Activated gamma-delta T cell treated with Interleukin-2 at 50 U/mL for 16 hours (primary cell): ENCODE measurements at regions not wholly inside any gene's neighbourhood (a gene's known extent, or its start where the extent isn't known, plus 50 kb on each side); places are given as distances from the start of the nearest gene placed in this dataset.
"Not testable (repeated sequence)": the region's sequence is repeated elsewhere in the genome, so short reads cannot be mapped to it uniquely, and the experiment has no call there.

Source experiments
- DNase-seq: peaks from one replicate; pipeline ENCODE4 v3.0.0-alpha.2; 2020

DNA sequence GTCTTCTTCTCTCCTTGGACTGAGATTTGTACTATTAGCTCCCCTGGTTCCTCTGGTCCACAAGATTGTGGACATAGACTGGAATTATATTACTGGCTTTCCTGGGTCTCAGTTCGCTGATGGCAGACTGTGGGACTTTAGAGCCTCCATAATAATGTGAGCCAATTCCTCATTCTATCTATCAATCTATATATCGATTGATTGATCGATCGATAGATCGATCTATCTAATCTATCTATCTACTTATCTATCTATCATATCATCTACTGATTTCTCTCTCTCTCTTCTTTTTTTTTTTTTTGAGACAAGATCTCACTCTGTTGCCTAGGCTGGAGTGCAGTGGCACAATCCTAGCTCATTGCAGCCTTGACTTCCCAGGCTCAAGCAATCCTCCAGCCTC lies 51.5 kb upstream of the DDR1 start:
- DNase-seq = no peak

GRCh38 chr6:30830438-30830837 lies 53.9 kb upstream of the DDR1 start:
- DNase-seq = no peak

- DNase-seq = no peak
Measured at GRCh38 chr6:30829639-30830255, 54.6 kb upstream of the DDR1 start.

- no peak for DNase-seq
Measured at GRCh38 chr6:30829033-30829432, 55.3 kb upstream of the DDR1 start.

DNA sequence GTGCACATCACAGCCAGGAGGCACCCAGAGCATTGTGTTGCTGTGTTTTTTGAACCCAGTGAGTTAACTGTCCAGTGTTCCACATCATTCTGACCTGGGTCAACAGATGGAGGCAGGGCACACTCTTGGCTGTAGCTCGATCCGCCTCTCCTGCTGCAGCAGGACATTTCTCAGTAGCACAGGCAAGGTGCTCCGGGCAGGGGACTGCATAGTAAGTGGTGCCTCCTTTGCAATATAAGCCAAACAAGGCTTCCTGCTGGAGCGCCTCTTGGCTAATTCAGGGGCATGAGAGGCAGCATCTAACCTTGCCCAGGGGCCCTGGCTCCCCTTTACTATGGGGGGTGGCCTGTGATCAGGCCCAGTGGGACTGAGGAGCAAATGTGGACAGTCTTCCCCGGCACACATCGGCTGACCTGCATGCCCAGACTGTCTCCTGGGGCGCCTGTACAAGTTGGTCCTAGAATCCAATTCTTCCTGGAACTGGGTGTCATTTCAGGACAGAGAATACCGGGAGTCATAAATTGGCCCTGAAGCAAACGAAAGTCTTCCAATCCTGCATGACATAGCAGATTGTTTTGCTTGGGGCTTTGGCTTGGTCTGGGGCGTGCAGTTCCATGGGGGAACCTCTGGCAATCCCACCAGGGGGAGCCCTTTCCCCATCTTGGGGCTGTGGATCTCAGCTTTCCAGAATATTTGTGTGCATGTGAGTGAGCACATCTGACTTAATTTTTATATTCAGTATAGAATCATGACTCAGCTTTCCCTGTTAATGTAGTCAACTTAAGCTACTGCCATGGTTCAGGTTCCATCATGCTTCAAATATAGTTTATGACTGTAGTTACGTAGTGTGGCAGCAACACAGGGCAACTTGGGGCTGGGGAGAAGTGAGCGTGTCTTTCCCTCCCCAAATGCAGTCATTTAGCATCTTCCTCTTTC lies 56.0 kb upstream of the DDR1 start:
- DNase-seq = peak; percentile 80

GRCh38 chr6:30826961-30827342 lies 57.4 kb upstream of the DDR1 start:
- no peak for DNase-seq

- DNase-seq = no peak
Measured at GRCh38 chr6:30824698-30825097, 59.6 kb upstream of the DDR1 start.

DNA sequence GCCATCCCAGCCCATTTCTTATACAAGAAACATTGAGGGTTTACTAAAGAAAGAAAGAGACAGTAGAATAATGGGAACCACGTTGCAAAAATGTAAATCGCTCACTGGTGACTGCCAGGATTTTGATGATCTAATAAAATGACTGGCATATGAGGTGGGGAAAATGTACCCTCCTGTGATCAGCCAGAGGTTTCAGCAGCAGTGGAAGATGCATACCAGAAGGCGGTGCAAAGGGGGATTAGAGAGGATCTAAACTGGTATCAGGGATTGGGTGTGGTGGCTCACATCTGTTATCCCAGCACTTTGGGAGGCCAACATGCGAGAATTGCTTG lies 60.8 kb upstream of the DDR1 start:
- DNase-seq = no peak

DNA sequence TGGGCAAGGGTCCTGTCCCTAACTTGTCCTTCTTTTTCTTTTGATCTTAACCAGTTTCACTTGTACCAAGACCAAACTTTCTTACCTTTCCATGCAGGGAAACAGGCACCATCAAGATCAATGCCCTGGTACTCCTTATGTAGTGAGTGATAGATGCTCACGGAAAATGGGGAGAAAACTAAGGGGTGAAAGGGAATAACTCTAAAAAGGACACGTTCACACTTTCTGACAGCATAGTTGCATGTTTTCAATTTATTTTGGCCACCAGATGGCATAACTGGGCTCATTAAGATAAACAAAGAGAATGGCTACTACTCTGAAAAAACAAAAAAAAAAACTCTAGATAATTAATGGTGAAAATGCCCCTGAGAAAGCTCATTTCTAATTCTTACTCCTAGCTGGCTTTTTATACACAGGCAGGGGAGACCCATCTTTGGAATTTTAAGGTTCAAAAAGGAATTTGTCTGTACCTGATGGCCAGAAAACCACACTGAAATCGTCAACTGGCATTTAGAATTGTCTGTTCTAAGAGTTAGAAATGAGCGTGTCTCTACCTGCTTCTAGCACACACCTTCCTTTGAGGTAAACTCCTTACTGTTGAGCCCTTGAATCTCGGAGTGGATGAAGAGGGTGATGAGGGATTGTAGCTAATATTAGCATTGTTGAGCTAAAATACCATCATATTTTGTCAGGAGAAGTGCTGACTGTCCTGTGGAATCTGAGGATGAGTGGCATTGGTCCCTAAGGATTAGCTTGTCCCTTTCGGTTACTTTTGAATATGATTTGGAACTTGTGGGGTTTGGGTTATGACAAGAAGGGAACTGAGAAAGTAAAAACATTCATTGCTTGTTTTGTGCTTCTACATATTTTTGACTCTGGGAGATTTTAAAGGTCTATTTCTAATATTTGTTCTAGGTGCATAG lies 62.2 kb upstream of the DDR1 start:
- no peak for DNase-seq

DNA sequence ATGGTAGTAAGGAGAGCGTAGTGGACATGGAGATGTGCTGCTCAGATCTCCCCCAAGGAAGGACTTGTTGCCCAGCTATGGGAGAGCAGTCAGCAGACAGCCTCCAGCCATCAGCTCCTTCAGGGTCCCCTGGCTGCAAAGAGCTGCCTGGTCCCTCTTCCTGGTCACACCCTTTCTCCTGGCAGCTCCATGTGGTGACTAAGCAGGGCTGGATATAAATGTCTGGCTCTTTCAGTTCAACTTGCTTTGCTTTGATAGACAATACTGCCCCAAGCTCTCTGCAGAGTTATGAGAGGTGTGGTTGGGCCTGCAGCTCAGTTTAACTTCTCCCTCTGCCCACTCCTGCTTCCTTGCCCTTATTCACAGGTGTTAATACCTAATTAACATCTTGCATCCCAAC lies 64.1 kb upstream of the DDR1 start:
- no peak for DNase-seq

- no peak for DNase-seq
Measured at GRCh38 chr6:30819297-30819917, 64.9 kb upstream of the DDR1 start.

GRCh38 chr6:30818391-30818841 lies 65.9 kb upstream of the DDR1 start:
- no peak for DNase-seq

DNA sequence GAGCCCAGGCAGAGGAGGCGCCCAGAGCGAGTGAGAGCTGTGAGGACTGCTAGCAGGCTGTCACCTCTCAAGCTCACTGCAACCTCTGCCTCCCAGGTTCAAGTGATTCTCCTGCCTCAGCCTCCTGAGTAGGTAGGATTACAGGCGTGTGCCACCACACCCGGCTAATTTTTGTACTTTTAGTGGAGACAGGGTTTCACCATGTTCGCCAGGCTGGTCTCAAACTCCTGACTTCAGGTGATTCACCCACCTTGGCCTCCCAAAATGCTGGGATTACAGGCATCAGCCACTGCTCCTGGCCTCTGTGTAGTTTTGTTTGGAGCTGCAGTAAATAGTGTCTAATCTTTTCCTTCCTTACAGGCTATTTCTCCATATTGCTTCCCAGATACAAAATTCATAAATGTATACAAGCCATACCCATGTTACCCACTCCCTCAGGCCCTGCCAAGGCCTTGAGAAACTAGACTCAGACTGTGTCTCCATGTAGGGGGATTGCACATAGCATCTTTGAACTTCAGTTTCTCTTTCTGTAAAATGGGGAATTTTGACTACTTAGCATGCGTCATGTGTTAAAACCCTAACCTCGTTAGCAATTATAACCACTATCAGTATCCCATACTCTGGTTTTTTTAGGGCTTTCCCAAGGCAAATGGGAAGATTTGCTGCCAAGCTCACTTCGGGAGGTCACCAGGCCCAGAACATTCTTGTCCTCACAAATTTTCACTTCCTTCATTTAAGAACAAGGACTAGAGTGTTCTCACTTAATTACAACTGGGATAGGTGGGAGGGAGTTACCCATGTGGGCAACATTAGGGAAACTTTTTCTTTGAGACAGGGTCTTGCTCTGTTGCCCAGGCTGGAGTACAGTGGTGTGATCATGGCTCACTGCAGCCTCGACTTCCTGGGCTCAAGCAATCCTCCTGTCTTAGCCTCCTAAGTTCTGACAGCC lies 67.3 kb upstream of the DDR1 start:
- no peak for DNase-seq

- not testable (repeated sequence) for DNase-seq
Measured at GRCh38 chr6:30816296-30816695, 68.0 kb upstream of the DDR1 start.

GRCh38 chr6:30815041-30815742 lies 69.1 kb upstream of the DDR1 start:
- DNase-seq = not testable (repeated sequence)

DNA sequence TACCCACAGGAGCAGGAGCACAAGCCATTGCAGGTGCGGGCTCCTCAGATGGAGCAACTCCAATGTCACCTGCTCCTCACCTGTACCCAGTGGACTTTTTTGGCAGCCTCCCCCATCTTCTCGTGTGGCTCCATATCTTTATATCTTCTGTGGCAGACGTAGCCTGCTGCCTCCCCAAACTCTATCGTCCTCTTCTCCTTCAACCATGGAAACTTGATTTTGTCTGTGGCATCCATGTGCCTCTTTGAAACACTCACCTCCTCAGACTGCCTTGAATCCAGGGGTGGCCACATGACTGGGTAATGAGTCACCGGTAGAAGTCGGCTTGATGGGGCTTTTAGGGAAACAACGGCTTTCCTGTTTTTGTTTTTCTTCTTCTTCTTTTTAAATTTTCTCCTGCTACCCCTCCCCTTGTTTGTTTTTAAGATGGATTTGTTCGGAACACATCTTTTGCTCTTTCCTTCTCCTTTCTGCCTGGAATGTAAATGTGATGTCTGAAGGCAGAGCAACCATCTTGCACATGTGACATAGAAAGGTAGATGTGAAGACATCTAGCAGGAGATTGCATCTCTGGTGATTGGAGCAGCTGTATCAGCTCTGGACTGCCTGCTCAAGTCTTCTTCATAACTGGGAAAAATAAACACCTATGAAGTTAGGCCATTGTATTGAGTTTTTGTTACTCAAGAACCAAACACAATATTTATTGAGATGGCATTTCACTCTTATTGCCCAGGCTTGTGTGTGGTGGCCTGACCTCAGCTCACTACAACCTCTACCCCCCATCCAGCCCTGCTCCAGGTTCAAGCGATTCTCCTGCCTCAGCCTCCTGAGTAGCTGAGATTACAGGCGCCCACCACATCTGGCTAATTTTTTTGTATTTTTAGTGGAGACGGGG lies 69.9 kb upstream of the DDR1 start:
- no peak for DNase-seq

GRCh38 chr6:30813631-30814145 lies 69.3 kb upstream of the IER3 start:
- no peak for DNase-seq

DNA sequence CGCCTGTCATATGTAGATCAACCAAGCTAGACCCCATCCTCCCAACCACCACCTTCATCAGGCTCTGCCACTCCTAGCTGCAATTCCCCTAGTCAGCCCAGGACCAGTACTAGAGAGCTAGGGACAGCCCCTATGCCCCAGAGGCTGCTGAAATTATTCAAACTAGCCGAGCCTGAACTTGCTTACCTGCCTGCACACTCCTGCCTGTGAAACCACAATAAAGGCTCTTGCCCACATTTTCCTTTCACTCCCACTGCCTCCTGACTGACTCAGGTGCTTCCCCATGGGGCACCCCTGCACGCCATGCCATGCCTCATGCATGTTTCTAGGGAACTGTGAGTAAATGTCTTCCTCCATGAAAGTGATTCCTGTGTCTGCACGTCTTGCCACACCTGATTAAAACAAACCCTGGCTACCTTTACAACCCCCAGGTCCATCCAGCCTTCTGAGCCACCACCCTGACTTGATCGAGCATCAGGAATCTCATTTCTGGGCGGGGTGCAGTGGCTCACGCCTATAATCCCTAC lies 66.5 kb upstream of the IER3 start:
- no peak for DNase-seq

DNA sequence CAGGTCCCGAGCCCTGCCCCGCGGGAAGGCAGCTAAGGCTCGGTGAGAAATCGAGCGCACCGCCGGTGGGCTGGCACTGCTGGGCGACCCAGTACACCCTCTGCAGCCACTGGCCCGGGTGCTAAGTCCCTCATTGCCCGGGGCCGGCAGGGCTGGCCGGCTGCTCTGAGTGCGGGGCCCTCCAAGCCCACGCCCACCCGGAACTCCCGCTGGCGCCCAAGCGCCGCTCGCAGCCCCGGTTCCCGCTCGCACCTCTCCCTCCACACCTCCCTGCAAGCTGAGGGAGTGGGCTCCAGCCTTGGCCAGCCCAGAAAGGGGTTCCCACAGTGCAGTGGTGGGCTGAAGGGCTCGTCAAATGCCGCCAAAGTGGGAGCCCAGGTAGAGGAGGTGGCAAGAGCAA lies 63.2 kb upstream of the IER3 start:
- DNase-seq = not testable (repeated sequence)
